HS-5 (cell line): ENCODE measurements at regions not wholly inside any gene's neighbourhood (a gene's known extent, or its start where the extent isn't known, plus 50 kb on each side); places are given as distances from the start of the nearest gene placed in this dataset.
A peak's percentile ranks its signal among the peaks of the same experiment; 100 is the strongest.

ENCODE experiments used
- DNase-seq: peaks from one replicate; pipeline ENCODE4 v3.0.0-alpha.2; 2012; ENCODE audit warnings: low read depth

DNA sequence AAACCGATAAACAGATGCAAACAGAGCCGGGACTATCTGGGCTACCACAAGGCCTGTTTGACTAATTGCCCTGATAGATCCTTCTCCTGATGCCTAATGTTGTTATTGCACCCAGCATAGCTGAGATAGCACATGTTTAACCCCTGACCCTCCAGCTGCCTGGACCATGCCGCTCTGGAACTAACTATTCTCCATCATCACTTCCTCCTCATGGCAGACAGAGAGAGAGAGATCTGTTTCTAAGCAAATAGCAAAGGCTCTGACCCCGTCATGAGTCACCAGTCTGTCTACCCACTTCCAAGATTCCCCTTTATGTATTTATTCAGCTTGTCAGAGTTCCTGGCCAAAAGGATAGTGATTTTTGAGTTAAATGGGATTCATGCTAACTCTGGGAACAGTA lies 58.2 kb upstream of the FLRT2 start:
- DNase-seq, result peak; percentile 80

DNA sequence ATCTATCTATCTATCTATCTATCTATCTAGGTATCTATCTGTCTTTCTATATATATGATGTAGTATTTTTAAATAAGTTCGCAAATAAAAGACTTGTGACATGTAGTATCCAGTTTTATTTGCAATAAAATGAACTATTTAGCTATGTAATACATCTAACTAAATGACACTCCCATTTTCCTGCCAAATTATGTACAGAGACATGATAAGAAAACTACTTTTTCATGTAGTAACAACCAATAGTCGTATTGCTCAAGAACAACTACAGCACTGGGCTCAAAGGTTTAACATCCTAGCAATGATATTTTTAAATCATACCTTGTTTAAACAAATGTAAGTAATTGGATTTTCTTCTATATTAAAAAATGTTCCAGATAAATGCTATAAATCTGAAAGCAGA lies 55.5 kb upstream of the FLRT2 start:
- DNase-seq, result no peak

DNA sequence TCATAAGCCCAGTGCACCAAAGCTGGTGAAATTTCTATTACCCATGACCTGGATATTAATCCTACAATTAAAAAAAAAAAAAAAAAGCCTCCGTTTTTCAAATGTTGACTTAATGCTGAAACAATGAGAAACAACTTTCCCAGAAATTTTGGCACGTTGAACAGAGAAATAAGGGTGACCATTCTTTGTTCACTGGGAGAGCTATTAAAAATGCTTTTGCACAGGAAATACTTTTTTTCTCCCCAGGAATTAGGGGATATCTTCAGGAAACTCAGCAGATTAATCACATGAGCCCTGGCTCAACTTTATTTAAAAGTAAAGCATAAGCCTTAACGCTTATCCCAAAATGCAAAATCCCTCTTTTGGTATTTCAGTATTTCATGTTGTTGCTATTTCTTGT lies 54.8 kb upstream of the FLRT2 start:
- no peak for DNase-seq

DNA sequence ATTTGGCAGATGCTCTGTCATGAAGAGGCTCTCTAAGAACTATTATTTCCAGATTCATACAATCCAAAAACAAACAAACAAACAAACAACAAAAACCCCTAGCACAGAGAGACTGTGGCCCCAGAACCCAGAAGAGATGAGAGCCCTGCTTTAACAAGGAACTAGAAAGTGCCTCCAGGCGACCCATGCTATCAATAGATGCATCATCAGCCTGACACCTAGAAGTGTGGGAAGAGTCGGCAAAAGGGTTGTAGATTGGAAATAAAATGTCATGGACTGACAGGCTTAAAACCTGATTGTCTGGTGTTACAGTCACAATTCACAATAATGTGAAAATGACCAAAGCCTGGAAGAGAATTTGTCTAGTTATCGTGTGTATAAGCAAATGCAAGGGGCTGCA lies 50.6 kb upstream of the FLRT2 start:
- no peak for DNase-seq

DNA sequence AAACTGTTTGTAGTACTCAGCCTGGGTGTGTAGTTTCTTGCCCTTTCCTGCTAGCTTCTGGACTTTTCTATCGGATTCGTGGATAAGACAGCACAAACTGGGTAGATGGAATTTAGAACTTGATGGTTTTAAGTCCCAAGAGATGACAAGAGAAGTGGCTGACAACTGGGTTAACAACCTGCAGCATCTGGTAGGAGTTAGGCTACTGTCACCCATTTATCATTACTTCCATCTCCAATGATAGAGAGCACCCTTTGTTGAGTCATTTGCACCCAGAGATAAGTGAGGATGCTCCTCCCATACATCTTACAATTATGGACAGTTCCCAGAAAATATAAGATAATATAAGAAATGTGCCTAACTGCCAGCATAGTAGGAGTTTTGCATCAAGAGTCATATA lies 50.2 kb upstream of the FLRT2 start:
- no peak for DNase-seq
